Amygdala (tissue), 56 donors: ENCODE measurements at regions not wholly inside any gene's neighbourhood (a gene's known extent, or its start where the extent isn't known, plus 50 kb on each side); places are given as distances from the start of the nearest gene placed in this dataset.
A peak's percentile ranks its signal among the peaks of the same experiment; 100 is the strongest.

Experiments used
- DNase-seq, 56 donors: peaks; one replicate each; lab custom pipeline; 2025; lab: John Stamatoyannopoulos, UW

- DNase-seq: no peak
These were observed 154.8 kb downstream of the GADD45G start for GRCh38 chr9:89759572-89759971.

GRCh38 chr9:89760123-89760522 is 155.3 kb downstream of the GADD45G start:
- DNase-seq: no peak

GRCh38 chr9:89764217-89764616 is 159.4 kb downstream of the GADD45G start:
- no peak for DNase-seq

GRCh38 chr9:89765211-89765946 is 160.6 kb downstream of the GADD45G start:
- DNase-seq: no peak

- DNase-seq: no peak
These were observed 162.2 kb downstream of the GADD45G start for GRCh38 chr9:89766991-89767390.

- DNase-seq: no peak
These were observed 163.2 kb downstream of the GADD45G start for GRCh38 chr9:89768051-89768450.

GRCh38 chr9:89768650-89769071 is 163.8 kb downstream of the GADD45G start:
- no peak for DNase-seq

GRCh38 chr9:89770531-89771174 is 165.8 kb downstream of the GADD45G start:
- DNase-seq: no peak

GRCh38 chr9:89771205-89771604 is 166.4 kb downstream of the GADD45G start:
- DNase-seq: no peak

- DNase-seq: no peak
These were observed 168.4 kb downstream of the GADD45G start for GRCh38 chr9:89773170-89773569.

- DNase-seq: no peak
These were observed 170.1 kb downstream of the GADD45G start for GRCh38 chr9:89774858-89775370.

- DNase-seq: no peak
These were observed 170.8 kb downstream of the GADD45G start for GRCh38 chr9:89775641-89776040.

- DNase-seq: no peak
These were observed 172.1 kb downstream of the GADD45G start for GRCh38 chr9:89776795-89777525.

GRCh38 chr9:89777544-89777943 is 172.7 kb downstream of the GADD45G start:
- DNase-seq: no peak

GRCh38 chr9:89778100-89779090 is 173.6 kb downstream of the GADD45G start:
- no peak for DNase-seq

- no peak for DNase-seq
These were observed 174.8 kb downstream of the GADD45G start for GRCh38 chr9:89779405-89780203.

- no peak for DNase-seq
These were observed 176.1 kb downstream of the GADD45G start for GRCh38 chr9:89780959-89781358.

- peak in 1 of 56 donors; percentile 11 for DNase-seq
These were observed 177.2 kb downstream of the GADD45G start for GRCh38 chr9:89781838-89782540.

- peak in 3 of 56 donors; percentile 13 to 38 (median 26) for DNase-seq
These were observed 181.8 kb downstream of the GADD45G start for GRCh38 chr9:89786655-89787054.
